H1 (cell line): ENCODE measurements at regions not wholly inside any gene's neighbourhood (a gene's known extent, or its start where the extent isn't known, plus 50 kb on each side); places are given as distances from the start of the nearest gene placed in this dataset.

Experiments used
- CTCF ChIA-PET: fragments of 300-600 bp; sonication (Branson Sonifier 250); formaldehyde crosslinking; loops from one replicate; lab custom pipeline; 2021; ENCODE audit not compliant: partially characterized antibody; lab: Charles Lee
- POLR2A ChIA-PET: fragments of 300-600 bp; sonication (Branson Sonifier 250); formaldehyde crosslinking; loops from one replicate; lab custom pipeline; 2021; ENCODE audit warnings: inconsistent platforms; ENCODE audit not compliant: partially characterized antibody; lab: Charles Lee
- DNase-seq, 2 experiments: peaks; one replicate each; pipeline versions ENCODE4 v3.0.0 to v3.0.0-alpha.2; 2010 to 2022; ENCODE audit warnings: low spot score in 2 of 2, low read depth in 1 of 2, mixed read lengths in 1 of 2
- FAIRE-seq: peaks from 2 replicates; lab custom pipeline; 2011; peaks lifted over from hg19 to GRCh38; lab: Jason Lieb, UNC
- H2AFZ ChIP-seq: 2 replicates; pipeline ENCODE4 v1.8.1; 2012; ENCODE audit warnings: low read length, inconsistent platforms
- H2AK5ac ChIP-seq: 2 replicates; pipeline ENCODE4 v1.6.1; 2013; ENCODE audit warnings: low read depth, low read length
- H2BK120ac ChIP-seq: replicated peaks from 2 replicates; pipeline ENCODE3; 2013; ENCODE audit warnings: low read depth, low read length, inconsistent platforms
- H2BK12ac ChIP-seq: 2 replicates; pipeline ENCODE4 v1.6.1; 2013; ENCODE audit warnings: low read depth, low read length
- H2BK15ac ChIP-seq: 2 replicates; pipeline ENCODE4 v1.6.1; 2013; ENCODE audit warnings: low read length
- H2BK20ac ChIP-seq: 2 replicates; pipeline ENCODE4 v1.6.1; 2013; ENCODE audit warnings: low read length
- H2BK5ac ChIP-seq: 2 replicates; pipeline ENCODE4 v1.6.1; 2013; ENCODE audit warnings: low read depth, low read length
- H3K14ac ChIP-seq: 2 replicates; pipeline ENCODE4 v1.6.1; 2013; ENCODE audit warnings: inconsistent platforms; ENCODE audit not compliant: insufficient read length
- H3K18ac ChIP-seq: 2 replicates; pipeline ENCODE4 v1.6.1; 2013; ENCODE audit warnings: low read length; ENCODE audit errors: extremely low read depth
- H3K23ac ChIP-seq: 2 replicates; pipeline ENCODE4 v1.6.1; 2013; ENCODE audit warnings: inconsistent platforms; ENCODE audit not compliant: insufficient read length
- H3K23me2 ChIP-seq: 2 replicates; pipeline ENCODE4 v1.6.1; 2013; ENCODE audit warnings: low read depth, low read length
- H3K27ac ChIP-seq: 2 replicates; pipeline ENCODE4 v1.6.1; 2011; ENCODE audit warnings: low read depth, low read length, inconsistent platforms
- H3K27me3 ChIP-seq, 4 experiments: replicated peaks in 1 of 4; 1 replicate in 1 of 4; 2 replicates in 3 of 4; pipeline versions ENCODE4 v1.6.1 to v1.8.1; 2011 to 2013; ENCODE audit warnings: low read length in 3 of 4, mild to moderate bottlenecking in 3 of 4, inconsistent platforms in 2 of 4, mixed read lengths in 2 of 4, moderate library complexity in 1 of 4; ENCODE audit not compliant: control insufficient read depth in 3 of 4, insufficient read depth in 3 of 4; ENCODE audit errors: extremely low read depth in 1 of 4
- H3K36me3 ChIP-seq, 4 experiments: 2 replicates each; pipeline versions ENCODE4 v1.6.1 to v1.8.1; 2011 to 2013; ENCODE audit warnings: mild to moderate bottlenecking in 4 of 4, low read length in 3 of 4, moderate library complexity in 2 of 4, control low read depth in 1 of 4, inconsistent platforms in 1 of 4; ENCODE audit not compliant: insufficient read depth in 4 of 4, control insufficient read depth in 2 of 4
- H3K4ac ChIP-seq: replicated peaks from 2 replicates; pipeline ENCODE3; 2013; ENCODE audit warnings: low read length, low read depth, mixed read lengths, inconsistent platforms; ENCODE audit not compliant: insufficient read length
- H3K4me1 ChIP-seq, 4 experiments: replicated peaks in 1 of 4; 1 replicate in 1 of 4; 2 replicates in 3 of 4; pipeline versions ENCODE4 v1.6.1 to v1.8.1; 2011 to 2013; ENCODE audit warnings: low read length in 3 of 4, inconsistent platforms in 2 of 4, mixed read lengths in 1 of 4; ENCODE audit not compliant: insufficient read depth in 4 of 4, control insufficient read depth in 3 of 4
- H3K4me2 ChIP-seq, 2 experiments: 2 replicates each; pipeline versions ENCODE4 v1.6.1 to v1.8.1; 2011 to 2013; ENCODE audit warnings: low read depth in 2 of 2, low read length in 2 of 2, control low read depth in 1 of 2, inconsistent platforms in 1 of 2, mild to moderate bottlenecking in 1 of 2; ENCODE audit not compliant: insufficient read depth in 1 of 2
- H3K4me3 ChIP-seq, 4 experiments: fragments of 200-600, 300-600 bp in 1 of 4; sonication (generic), shearing (Covaris generic), sonication (Bioruptor Twin) in 1 of 4; 2 replicates each; pipeline versions ENCODE4 v1.5.1 to v1.8.1; 2011 to 2016; ENCODE audit warnings: low read length in 4 of 4, low read depth in 3 of 4, control low read depth in 2 of 4, inconsistent platforms in 2 of 4, mild to moderate bottlenecking in 2 of 4, mixed read lengths in 1 of 4, moderate library complexity in 1 of 4; ENCODE audit not compliant: insufficient read depth in 2 of 4; ENCODE audit errors: extremely low read depth in 1 of 4
- H3K56ac ChIP-seq: replicated peaks from 2 replicates; pipeline ENCODE3; 2013; ENCODE audit warnings: low read depth, mild to moderate bottlenecking, mixed read lengths, low read length, inconsistent platforms; ENCODE audit not compliant: insufficient read length
- H3K79me1 ChIP-seq: 2 replicates; pipeline ENCODE4 v1.6.1; 2013; ENCODE audit warnings: low read depth, low read length, control low read depth
- H3K79me2 ChIP-seq, 2 experiments: 2 replicates each; pipeline versions ENCODE4 v1.6.1 to v1.8.1; 2012 to 2013; ENCODE audit warnings: low read length in 2 of 2, mild to moderate bottlenecking in 2 of 2, inconsistent platforms in 1 of 2; ENCODE audit not compliant: insufficient read depth in 2 of 2, control insufficient read depth in 1 of 2
- H3K9ac ChIP-seq, 4 experiments: replicated peaks in 1 of 4; 1 replicate in 1 of 4; 2 replicates in 3 of 4; pipeline versions ENCODE4 v1.6.1 to v1.8.1; 2011 to 2013; ENCODE audit warnings: low read depth in 3 of 4, low read length in 3 of 4, control low read depth in 2 of 4, mild to moderate bottlenecking in 2 of 4, moderate library complexity in 2 of 4, inconsistent platforms in 1 of 4; ENCODE audit errors: extremely low read depth in 1 of 4
- H3K9me3 ChIP-seq, 2 experiments: 2 replicates each; pipeline versions ENCODE4 v1.6.1 to v1.8.1; 2012 to 2013; ENCODE audit warnings: mild to moderate bottlenecking in 2 of 2, moderate library complexity in 2 of 2, control low read depth in 1 of 2, inconsistent platforms in 1 of 2, low read depth in 1 of 2, low read length in 1 of 2, mixed read lengths in 1 of 2; ENCODE audit not compliant: insufficient read depth in 2 of 2
- H4K20me1 ChIP-seq, 2 experiments: replicated peaks in 1 of 2; 2 replicates each; pipeline versions ENCODE3 to v1.8.1; 2011 to 2013; ENCODE audit warnings: inconsistent platforms in 2 of 2, low read length in 2 of 2, mild to moderate bottlenecking in 1 of 2; ENCODE audit not compliant: insufficient read depth in 2 of 2, control insufficient read depth in 1 of 2
- H4K5ac ChIP-seq: 2 replicates; pipeline ENCODE4 v1.6.1; 2013; ENCODE audit warnings: low read length, low read depth, mixed read lengths, inconsistent platforms; ENCODE audit not compliant: insufficient read length
- H4K8ac ChIP-seq: 2 replicates; pipeline ENCODE4 v1.8.0; 2013; ENCODE audit warnings: mild to moderate bottlenecking, moderate library complexity, low read length, inconsistent platforms; ENCODE audit not compliant: insufficient read depth; ENCODE audit errors: extremely low read depth
- H4K91ac ChIP-seq: replicated peaks from 2 replicates; pipeline ENCODE3; 2013; ENCODE audit warnings: low read length, mixed read lengths, inconsistent platforms; ENCODE audit not compliant: insufficient read length
- ATF3 ChIP-seq: IDR thresholded peaks from 2 replicates; pipeline ENCODE4 v1.6.1; 2011; ENCODE audit warnings: low read depth, mild to moderate bottlenecking, low read length; ENCODE audit not compliant: insufficient read depth
- BACH1 ChIP-seq: IDR thresholded peaks from 2 replicates; pipeline ENCODE4 v1.6.1; 2012; ENCODE audit warnings: low read length, improper control_type of control experiment
- CHD1 ChIP-seq: IDR thresholded peaks from 2 replicates; pipeline ENCODE4 v1.6.1; 2012; ENCODE audit warnings: low read depth, low read length, improper control_type of control experiment
- POLR2AphosphoS5 ChIP-seq: IDR thresholded peaks from 2 replicates; pipeline ENCODE4 v1.6.1; 2011; ENCODE audit warnings: low read depth, low read length
- SAP30 ChIP-seq: fragments of 300-600 bp; sonication (generic); IDR thresholded peaks from 2 replicates; pipeline ENCODE4 v1.7.1; 2012; ENCODE audit warnings: low read length, moderate library complexity, mild to moderate bottlenecking, inconsistent platforms; ENCODE audit not compliant: insufficient read depth, insufficient replicate concordance
- TAF1 ChIP-seq: IDR thresholded peaks from 2 replicates; pipeline ENCODE4 v1.6.1; 2011; ENCODE audit warnings: mild to moderate bottlenecking, low read depth, low read length
- WGBS, 2 experiments: shearing (Covaris generic) in 1 of 2; methylation state at CpG; one replicate each; pipeline versions ENCODE4 v1.1.6 to v1.1.7; 2013 to 2015; ENCODE audit warnings: low lambda C conversion rate in 2 of 2, mixed read lengths in 2 of 2, inconsistent platforms in 1 of 2, low coverage in 1 of 2, missing lambda C conversion rate in 1 of 2; ENCODE audit not compliant: insufficient replicate concordance in 2 of 2, insufficient coverage in 1 of 2, insufficient read length in 1 of 2; ENCODE audit errors: extremely low coverage in 1 of 2, missing lambda C conversion rate in 1 of 2; 5-methylcytosine and 5-hydroxymethylcytosine counted together

- FAIRE-seq = no peak
- no peak overlapping the region for H3K4ac ChIP-seq
- POLR2A ChIA-PET = interaction anchor here (0.7 kb wide), 1 partner anchor 11 kb away, joined by 4 read pairs; no protein-coding TSS in a partner anchor
- no peak for TF ChIP-seq TAF1
- no peak for TF ChIP-seq BACH1
- no peak for TF ChIP-seq SAP30
- TF ChIP-seq ATF3 = no peak
- no peak for TF ChIP-seq CHD1
- no peak for TF ChIP-seq POLR2AphosphoS5
These were observed 110.7 kb upstream of the EFNA5 start for GRCh38 chr5:107781451-107781850.

More at GRCh38 chr5:107781451-107781850, 110.7 kb upstream of the EFNA5 start:
- no peak overlapping the region for H4K5ac ChIP-seq
- no peaks in the 10 kb centered on the region; a peak in 1 of 7 replicates for H3K4me1 ChIP-seq
- H3K27me3 ChIP-seq = no peaks in the 10 kb centered on the region
- no peak overlapping the region for H3K56ac ChIP-seq
- no peak overlapping the region for H2AFZ ChIP-seq
- no peak overlapping the region for H4K91ac ChIP-seq
- no peak overlapping the region for H3K18ac ChIP-seq
- no peak overlapping the region for H3K4me3 ChIP-seq
- H2BK20ac ChIP-seq = no peak overlapping the region
- no peak overlapping the region for H3K9ac ChIP-seq
- WGBS, 2 experiments = 70% methylated on average over 1 of the region's 1 CpG; no CpG with 5 or more reads in 1 of the 2 experiments
- CTCF ChIA-PET = interaction anchor here (1.4 kb wide), 1 partner anchor 16 kb away, joined by 5 read pairs; no protein-coding TSS in a partner anchor
- H3K36me3 ChIP-seq = peaks cover 0 to 6% (median 0%) of the 10 kb centered on the region in 4 experiments; a peak in 2 of 8 replicates
- no peaks in the 10 kb centered on the region for H3K79me2 ChIP-seq
- no peak overlapping the region for H3K4me2 ChIP-seq
- no peak overlapping the region for H2BK120ac ChIP-seq
- H2BK12ac ChIP-seq = no peak overlapping the region
- DNase-seq = no peak
- no peaks in the 10 kb centered on the region for H4K20me1 ChIP-seq
- no peak overlapping the region for H2BK5ac ChIP-seq
- H3K23me2 ChIP-seq = no peaks in the 10 kb centered on the region
- H4K8ac ChIP-seq = no peak overlapping the region
- H2BK15ac ChIP-seq = no peak overlapping the region
- H2AK5ac ChIP-seq = no peak overlapping the region
- no peak overlapping the region for H3K27ac ChIP-seq
- H3K14ac ChIP-seq = no peak overlapping the region
- peaks cover 6% of the 10 kb centered on the region in 2 experiments; a peak in 3 of 4 replicates for H3K9me3 ChIP-seq
- H3K79me1 ChIP-seq = no peaks in the 10 kb centered on the region
- no peak overlapping the region for H3K23ac ChIP-seq
